ENCODE measurements at regions not wholly inside any gene's neighbourhood (a gene's known extent, or its start where the extent isn't known, plus 50 kb on each side); places are given as distances from the start of the nearest gene placed in this dataset.

DNA sequence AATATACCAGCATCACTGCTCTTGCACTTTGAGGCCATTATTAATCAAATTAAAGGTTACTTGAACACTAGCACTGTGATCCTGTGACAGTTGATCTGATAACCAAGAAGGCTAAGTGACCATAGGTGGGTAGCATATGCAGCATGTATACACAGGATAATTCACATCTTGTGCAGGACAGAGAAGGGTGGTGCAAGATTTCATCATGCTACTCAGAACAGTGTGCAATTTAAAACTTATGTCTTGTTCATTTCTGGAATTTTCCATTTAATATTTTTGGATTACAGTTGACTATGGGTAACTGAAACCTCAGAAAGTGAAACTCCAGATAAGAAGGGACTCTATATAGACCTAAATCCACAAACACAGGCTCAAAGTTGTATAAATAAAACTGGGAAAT, 78.2 kb upstream of the PDE5A start:
- DNase-seq (ENCODE audit: low read depth, low spot score) (no peak), FAIRE-seq (no peak)
- H3K9ac ChIP-seq (replicated peaks; ENCODE audit: extremely low read depth, insufficient read depth, low read length) = no peak overlapping the region
- peaks cover 0 to 2% of the 10 kb centered on the region in 2 experiments for H3K27me3 ChIP-seq (ENCODE audit: control insufficient read depth in 2 of 2, insufficient read depth in 2 of 2, low read length in 2 of 2)
- CTCF ChIA-PET = no interaction called here
- no peaks in the 10 kb centered on the region for H3K9me3 ChIP-seq (replicated peaks; ENCODE audit: control insufficient read depth, insufficient read depth, low read length)
- no peaks in the 10 kb centered on the region for H4K20me1 ChIP-seq (replicated peaks; ENCODE audit: control insufficient read depth, extremely low read depth, insufficient read depth, low read length)
- no peak overlapping the region for H3K4me2 ChIP-seq (ENCODE audit: insufficient read depth, low read length)
- no TSS peak for BruUV-seq (replicated peaks)
- dilution Hi-C loops (cut with MboI; ENCODE audit: extremely low pct_ligation_motif_present, low sequenced_read_pairs) = no loop called here
- H3K4me1 ChIP-seq (ENCODE audit: control insufficient read depth, extremely low read depth, insufficient read depth, low read length) = no peaks in the 10 kb centered on the region
- intact Hi-C loops (cut with micrococcal nuclease) = no loop called here
- H3K27ac ChIP-seq (ENCODE audit: insufficient read depth, low read depth, low read length) = no peak overlapping the region
- no peaks in the 10 kb centered on the region for H3K36me3 ChIP-seq (ENCODE audit: control insufficient read depth in 2 of 2, extremely low read depth in 1 of 2, insufficient read depth in 2 of 2, low read length in 2 of 2)
- POLR2A ChIA-PET = no interaction called here
- no peak overlapping the region for H2AFZ ChIP-seq (ENCODE audit: low read depth, low read length)
- TF ChIP-seq CTCF (IDR thresholded peaks at IDR 0.05; ENCODE audit: extremely low read depth in 1 of 2, insufficient read depth in 1 of 2, low read depth in 1 of 2, low read length in 2 of 2) (no peak), GATA2 (IDR thresholded peaks at IDR 0.05; ENCODE audit: insufficient read depth, insufficient read length, low read depth, low read length) (no peak), MYC (IDR thresholded peaks at IDR 0.05; ENCODE audit: low read depth, low read length) (no peak), MAX (IDR thresholded peaks at IDR 0.05; ENCODE audit: insufficient read depth, insufficient read length) (no peak), JUN (IDR thresholded peaks at IDR 0.05; ENCODE audit: borderline replicate concordance, insufficient read depth, insufficient read length, low read depth) (no peak), POLR2A (IDR thresholded peaks at IDR 0.05; ENCODE audit: low read depth, low read length) (no peak), POLR2AphosphoS5 (IDR thresholded peaks at IDR 0.05; ENCODE audit: insufficient read depth, low read depth, low read length) (no peak), EZH2 (IDR thresholded peaks at IDR 0.05; ENCODE audit: borderline replicate concordance, low read depth, low read length, severe bottlenecking) (no peak), FOS (IDR thresholded peaks at IDR 0.05; ENCODE audit: borderline replicate concordance, insufficient read depth, low read length) (no peak)
- H3K9me1 ChIP-seq (replicated peaks; ENCODE audit: control insufficient read depth, extremely low read depth, insufficient read depth, low read length) = no peaks in the 10 kb centered on the region
- H3K79me2 ChIP-seq (ENCODE audit: control insufficient read depth, insufficient read depth, low read length) = no peaks in the 10 kb centered on the region
- no peak overlapping the region for H3K4me3 ChIP-seq (replicated peaks in 1 of 3; ENCODE audit: insufficient read depth in 1 of 3, low read depth in 1 of 3, low read length in 3 of 3)
